ENCODE measurements at regions not wholly inside any gene's neighbourhood (a gene's known extent, or its start where the extent isn't known, plus 50 kb on each side); places are given as distances from the start of the nearest gene placed in this dataset.

- no TSS peak for BruUV-seq (replicated peaks)
- no peaks in the 10 kb centered on the region for H3K36me3 ChIP-seq (ENCODE audit: control insufficient read depth in 2 of 2, insufficient read depth in 2 of 2, low read length in 1 of 2)
- in situ Hi-C loops (cut with MboI) = no loop called here
- ChIA-PET POLR2A (no interaction called here), CTCF (interaction anchor here (0.9 kb wide), 1 partner anchor 43 kb away, joined by 3 read pairs; no protein-coding TSS in a partner anchor), RAD21 (ENCODE audit: unreplicated experiment) (no interaction called here), SMC1A (ENCODE audit: uncharacterized antibody, unreplicated experiment) (interaction anchor here (0.6 kb wide), 1 partner anchor 1563 kb away, joined by 3 read pairs; no protein-coding TSS in a partner anchor)
- H3K4me3 ChIP-seq = no peak overlapping the region
- no peak overlapping the region for H3K4me2 ChIP-seq (ENCODE audit: control insufficient read depth, insufficient read depth)
- intact Hi-C loops (cut with micrococcal nuclease; ENCODE audit: unreplicated experiment) = no loop called here
- no peak overlapping the region for H2AFZ ChIP-seq (ENCODE audit: control insufficient read depth, low read depth, low read length)
- no peak overlapping the region for H3K27ac ChIP-seq (ENCODE audit: control insufficient read depth, insufficient read depth)
- no peaks in the 10 kb centered on the region for H3K9me3 ChIP-seq (replicated peaks; ENCODE audit: control insufficient read depth, insufficient read depth, low read length)
- no peaks in the 10 kb centered on the region for H3K4me1 ChIP-seq (ENCODE audit: control insufficient read depth, insufficient read depth, low read length)
- H3K9ac ChIP-seq (ENCODE audit: control insufficient read depth, insufficient read depth, low read length) = no peak overlapping the region
- FAIRE-seq (no peak), DNase-seq (ENCODE audit: low read depth, low spot score) (no peak), ATAC-seq (no peak)
- H4K20me1 ChIP-seq (ENCODE audit: control insufficient read depth, insufficient read depth) = no peaks in the 10 kb centered on the region
- WGBS (ENCODE audit: insufficient coverage, insufficient replicate concordance, low lambda C conversion rate, missing lambda C conversion rate) = 9% methylated on average over 3 of the region's 3 CpGs
- H3K79me2 ChIP-seq (ENCODE audit: control insufficient read depth, insufficient read depth, low read length) = no peaks in the 10 kb centered on the region
- 0 out of 4 replicates have a peak, but pooled peaks cover 0 to 1% of the 10 kb centered on the region in 2 experiments for H3K27me3 ChIP-seq (replicated peaks in 1 of 2; ENCODE audit: control insufficient read depth in 2 of 2, insufficient read depth in 2 of 2, low read length in 1 of 2)
- no peak for TF ChIP-seq MXI1 (IDR thresholded peaks at IDR 0.05; ENCODE audit: low read depth, low read length)
- TF ChIP-seq ZBTB11 (CRISPR knock-in tag; IDR thresholded peaks at IDR 0.05) = no peak
- TF ChIP-seq BCLAF1 (IDR thresholded peaks at IDR 0.05) = no peak
- TF ChIP-seq NKRF (conservative IDR thresholded peaks at IDR 0.05) = no peak
- no peak for TF ChIP-seq RELB (IDR thresholded peaks at IDR 0.05; ENCODE audit: low read depth)
- no peak for TF ChIP-seq SMC3 (IDR thresholded peaks at IDR 0.05; ENCODE audit: borderline replicate concordance, low read length)
- no peak for TF ChIP-seq CHD4 (IDR thresholded peaks at IDR 0.05)
- no peak for TF ChIP-seq HDAC2 (IDR thresholded peaks at IDR 0.05)
- TF ChIP-seq SMAD5 (IDR thresholded peaks at IDR 0.05; ENCODE audit: low read depth) = no peak
- no peak for TF ChIP-seq EGR1 (IDR thresholded peaks at IDR 0.05; ENCODE audit: borderline replicate concordance in 1 of 2, low read depth in 2 of 2, low read length in 2 of 2)
- no peak for TF ChIP-seq NFXL1 (IDR thresholded peaks at IDR 0.05; ENCODE audit: borderline replicate concordance)
- TF ChIP-seq RAD51 (IDR thresholded peaks at IDR 0.05) = no peak
- TF ChIP-seq ESRRA (IDR thresholded peaks at IDR 0.05; ENCODE audit: low read length) = no peak
- TF ChIP-seq ZNF207 (IDR thresholded peaks at IDR 0.05; ENCODE audit: borderline replicate concordance) = no peak
- TF ChIP-seq SPI1 (IDR thresholded peaks at IDR 0.05; ENCODE audit: borderline replicate concordance, insufficient read depth, low read depth, low read length) = no peak
- no peak for TF ChIP-seq BMI1 (IDR thresholded peaks at IDR 0.05; ENCODE audit: borderline replicate concordance)
Observed at GRCh38 chr5:168176941-168177340, 114.5 kb upstream of the WWC1 start.

Measured in GM12878 (cell line).